ENCODE measurements at regions not wholly inside any gene's neighbourhood (a gene's known extent, or its start where the extent isn't known, plus 50 kb on each side); places are given as distances from the start of the nearest gene placed in this dataset.

DNA sequence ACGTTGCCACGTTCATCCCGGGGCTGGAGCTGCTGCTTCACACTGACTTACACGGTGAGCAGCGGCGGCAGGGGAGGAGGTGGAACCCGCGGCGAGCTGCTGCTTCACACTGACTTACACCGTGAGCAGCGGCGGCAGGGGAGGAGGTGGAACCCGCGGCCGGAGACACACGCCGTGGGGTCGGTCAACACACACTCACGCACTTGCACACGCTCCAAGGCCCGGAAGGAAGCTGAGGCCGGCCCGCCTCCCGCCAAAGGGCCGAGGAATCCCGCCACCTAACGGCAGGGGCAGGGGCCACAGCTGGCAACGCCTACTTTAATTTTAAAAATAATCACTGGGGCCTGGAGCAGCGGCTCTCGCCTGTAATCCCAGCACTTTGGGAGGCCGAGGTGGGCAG, 94.4 kb upstream of the FOXC1 start:
- DNase-seq, result no peak

DNA sequence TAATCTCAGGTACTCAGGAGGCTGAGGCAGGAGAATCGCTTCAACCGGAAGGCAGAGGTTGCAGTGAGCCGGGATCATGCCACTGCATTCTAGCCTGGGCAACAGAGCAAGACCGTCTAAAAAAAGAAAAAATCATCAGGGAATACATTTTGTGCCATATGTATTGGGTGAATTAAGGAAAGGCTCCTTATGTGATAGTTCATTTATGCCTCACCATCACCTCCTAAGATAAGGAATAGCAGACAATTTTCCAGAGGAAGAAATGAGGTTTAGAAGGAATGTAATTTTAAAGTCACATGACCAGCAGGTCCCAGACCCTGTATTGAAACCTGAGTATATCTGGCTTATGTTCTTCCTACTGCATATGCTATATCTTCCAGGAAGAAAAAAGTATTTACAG, 93.9 kb upstream of the FOXC1 start:
- DNase-seq, result no peak

DNA sequence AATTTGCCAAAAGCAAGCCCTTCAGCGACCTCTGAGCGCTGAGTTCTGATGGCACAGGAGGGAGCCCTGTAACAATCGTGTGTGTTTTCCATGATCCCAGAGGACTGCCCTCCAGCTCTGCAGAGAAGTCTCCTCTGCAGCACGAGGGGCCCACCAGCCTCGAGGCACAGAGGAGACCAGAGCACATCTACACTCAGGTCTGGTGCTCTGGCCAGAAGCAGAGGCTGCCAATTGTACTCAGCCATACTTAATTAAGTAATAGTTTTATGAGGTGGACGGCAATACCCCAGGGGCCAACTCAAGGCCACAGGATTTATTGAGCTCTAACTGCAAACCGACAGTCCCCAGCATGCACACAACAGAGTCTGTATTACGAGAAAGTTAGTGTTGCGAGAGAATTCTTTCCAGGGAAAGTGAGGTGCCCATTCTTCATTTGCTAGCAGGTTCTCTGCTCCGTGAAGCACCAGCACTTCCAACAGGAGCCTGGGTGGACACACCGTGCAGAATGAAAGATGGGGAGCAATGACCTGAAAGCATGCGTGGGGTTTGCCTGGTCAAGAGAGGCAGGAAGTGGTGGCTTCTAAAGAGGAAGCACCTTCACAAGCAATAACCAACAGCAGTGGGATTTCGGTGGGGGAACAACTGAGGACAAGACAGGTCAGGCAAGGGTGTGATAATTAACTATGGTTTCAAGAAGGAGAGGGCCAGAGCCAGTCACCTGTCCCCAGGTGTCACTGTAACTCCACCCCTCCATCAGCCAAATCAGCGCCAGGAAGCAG, 92.8 kb upstream of the FOXC1 start:
- DNase-seq, result no peak

DNA sequence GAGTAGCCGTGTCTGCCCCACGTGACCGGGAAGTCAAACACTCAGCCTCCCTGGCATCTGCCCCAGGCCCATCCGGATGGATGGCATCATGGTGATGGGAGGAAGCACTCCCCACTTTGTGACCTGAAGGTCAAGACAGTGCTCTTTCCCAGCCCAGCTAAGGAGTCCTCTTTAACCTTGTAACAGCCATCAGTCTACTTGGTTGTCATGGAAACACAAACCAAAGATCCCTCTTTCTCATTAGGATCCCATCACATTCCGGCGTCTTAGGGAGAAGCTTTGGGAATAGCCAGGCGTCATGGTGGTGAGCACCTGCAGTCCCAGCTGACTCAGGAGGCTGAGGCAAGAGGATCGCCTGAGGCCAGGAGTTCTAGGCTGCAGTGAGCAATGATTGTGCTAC, 90.9 kb upstream of the FOXC1 start:
- no peak for DNase-seq

DNA sequence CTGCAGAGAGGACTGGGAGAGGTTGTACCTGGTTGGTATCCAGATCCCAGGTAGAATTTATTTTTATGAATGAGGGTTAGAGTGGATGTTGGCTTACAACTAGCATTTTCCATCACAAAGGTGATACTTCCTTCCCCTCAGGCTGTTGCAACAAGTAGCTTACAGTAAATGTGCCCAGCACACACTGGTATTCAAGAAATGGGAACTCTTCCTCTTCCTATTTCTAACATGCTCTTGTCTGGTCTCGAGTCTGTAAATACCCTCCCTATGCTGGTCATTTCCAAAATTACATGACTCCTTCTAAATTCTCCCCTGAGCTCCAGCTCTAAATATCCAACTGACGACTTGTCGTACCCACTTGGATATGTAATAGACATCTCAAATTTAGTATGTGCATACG, 90.1 kb upstream of the FOXC1 start:
- no peak for DNase-seq

DNA sequence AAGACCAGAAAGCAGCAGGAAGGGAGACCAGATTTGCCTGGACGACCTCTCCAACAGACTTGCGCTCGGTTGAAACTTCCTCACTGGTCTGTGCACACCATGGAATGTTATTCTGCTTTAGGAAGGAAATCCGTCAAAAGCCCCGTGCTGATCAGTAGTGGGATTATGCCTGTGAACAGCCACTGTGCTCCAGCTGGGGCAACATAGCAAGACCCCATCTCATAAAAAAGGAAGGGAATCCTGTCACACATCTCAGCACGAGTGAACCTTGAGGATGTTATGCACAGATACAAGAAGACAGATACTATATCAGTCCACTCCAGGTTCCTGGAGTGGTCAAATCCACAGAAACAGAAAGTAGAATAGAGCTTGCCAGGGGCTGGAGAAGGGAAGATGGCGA, 86.9 kb upstream of the FOXC1 start:
- no peak for DNase-seq

DNA sequence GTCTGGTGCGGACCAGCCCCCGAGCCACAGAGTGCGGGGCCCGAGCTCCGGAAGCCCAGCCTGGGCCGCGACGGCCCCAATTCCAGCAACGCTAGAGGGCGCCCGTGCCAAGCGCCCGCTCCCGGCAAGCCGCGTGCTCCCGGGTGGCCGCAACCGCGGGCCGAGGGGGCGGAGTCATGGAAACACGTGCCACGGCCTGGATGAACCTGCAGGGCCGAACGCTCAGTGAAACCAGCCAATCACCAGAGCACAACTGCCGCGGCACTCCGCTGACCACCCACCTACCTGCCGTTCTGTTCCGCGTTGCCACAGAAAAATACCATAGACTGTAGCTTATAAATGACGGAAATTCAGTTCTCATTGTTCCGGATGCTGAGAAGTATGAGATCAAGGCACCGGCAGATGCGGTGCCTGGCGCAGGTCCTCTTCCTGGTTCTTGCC, 85.7 kb upstream of the FOXC1 start:
- DNase-seq, result peak; percentile 64 to 86 (median 82)

DNA sequence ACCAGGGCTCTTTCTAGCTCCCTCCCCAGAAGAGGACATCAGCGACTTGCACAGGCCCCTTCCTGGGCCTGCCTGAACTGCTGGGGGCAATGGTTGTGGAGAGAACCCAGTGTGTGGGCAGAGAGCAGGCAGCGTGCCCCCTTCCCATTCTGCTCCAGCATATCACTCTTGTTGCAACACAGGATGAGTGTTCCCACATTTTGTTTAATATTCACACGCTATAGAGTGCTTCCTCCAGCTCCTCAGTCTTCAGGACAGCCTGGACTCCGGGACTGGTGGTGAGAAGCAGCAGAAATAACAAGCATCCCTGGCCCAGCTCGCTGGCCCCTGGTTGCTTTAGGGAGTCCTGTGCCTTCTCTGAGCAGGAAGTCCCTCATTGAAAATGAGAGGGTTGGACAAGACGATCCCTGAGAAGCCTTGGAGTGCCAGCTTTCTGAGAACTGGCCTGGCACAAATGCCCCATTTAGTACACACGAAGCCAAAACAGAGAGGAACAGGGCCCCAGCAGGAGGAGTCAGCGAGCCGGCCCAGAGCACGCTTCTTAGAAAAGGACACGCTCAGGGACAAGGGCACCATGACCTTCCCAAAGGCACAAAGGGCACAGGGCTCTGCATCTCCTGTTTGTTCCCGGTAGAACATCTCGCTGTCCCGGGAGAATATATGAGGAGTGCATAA, 84.2 kb upstream of the FOXC1 start:
- no peak for DNase-seq

DNA sequence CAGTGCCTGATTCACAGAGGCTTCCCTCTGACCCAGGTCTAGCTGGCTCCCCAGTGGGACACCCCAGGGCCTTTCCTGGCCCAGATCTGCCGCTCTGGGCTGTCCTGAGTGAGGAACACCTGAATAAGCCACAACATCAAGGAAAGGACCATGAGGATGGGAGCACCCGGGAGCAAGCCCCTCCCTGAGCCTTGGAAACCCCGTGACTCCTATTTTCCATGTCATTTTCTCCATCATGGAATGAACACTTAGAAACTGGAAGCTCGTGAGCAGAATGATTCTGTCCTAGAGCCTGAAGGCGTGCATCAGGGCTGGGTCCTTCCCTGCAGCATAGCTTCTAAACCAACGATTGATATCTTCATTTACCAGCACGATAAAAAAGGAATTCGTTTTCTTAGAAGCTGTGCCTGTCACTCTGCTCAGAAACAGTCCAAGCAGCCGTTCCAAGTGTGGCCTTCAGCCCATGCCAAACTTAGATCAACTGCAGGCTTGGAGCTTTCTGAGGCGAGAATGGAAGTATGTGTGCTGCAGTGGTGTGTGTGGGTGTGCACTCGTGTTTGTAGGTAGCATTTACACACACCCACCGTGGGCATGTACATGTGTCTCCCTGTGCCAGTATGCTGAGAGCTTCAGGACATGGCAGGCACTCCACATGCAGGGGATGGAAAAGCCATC, 83.2 kb upstream of the FOXC1 start:
- DNase-seq, result peak in 2 of 3 donors; percentile 45 to 69

DNA sequence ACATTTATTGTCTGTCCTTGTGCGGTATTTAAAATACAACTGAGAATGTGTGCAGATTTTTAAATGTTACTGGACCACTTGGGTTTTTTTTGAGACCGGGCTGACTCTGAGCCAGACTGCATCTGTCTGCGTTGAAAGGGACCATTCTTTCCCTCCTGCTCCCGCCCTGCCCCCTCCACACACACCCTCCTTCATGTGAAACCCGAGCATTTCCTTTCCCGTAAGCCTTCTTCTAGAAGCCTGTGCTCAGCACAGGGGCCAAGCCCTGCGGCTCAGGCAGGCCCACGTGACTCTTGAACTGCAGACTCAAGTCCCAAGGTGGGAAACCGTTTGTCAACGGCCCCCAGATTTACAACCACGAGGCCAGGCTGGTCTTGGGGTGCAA, 82.7 kb upstream of the FOXC1 start:
- DNase-seq, result peak; percentile 76 to 93 (median 86)

DNA sequence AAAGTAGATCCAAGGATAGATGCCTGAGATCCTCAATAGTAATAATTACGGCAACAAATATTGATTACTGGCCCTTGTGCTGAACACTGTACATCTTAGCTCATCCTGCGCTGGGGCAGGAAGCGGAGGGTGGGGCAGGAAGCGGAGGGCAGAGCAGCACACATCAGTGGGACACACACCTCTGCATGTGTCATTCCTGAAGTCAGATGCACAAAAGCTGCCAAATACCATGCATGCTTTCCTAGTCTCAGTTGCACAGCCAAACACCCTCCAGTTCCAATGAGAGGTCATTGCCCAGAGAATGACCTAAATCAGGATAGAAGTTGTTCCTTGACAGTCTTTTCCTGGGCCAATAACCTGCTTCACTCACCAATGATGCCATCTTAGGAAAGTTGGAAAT, 74.4 kb upstream of the FOXC1 start:
- no peak for DNase-seq

DNA sequence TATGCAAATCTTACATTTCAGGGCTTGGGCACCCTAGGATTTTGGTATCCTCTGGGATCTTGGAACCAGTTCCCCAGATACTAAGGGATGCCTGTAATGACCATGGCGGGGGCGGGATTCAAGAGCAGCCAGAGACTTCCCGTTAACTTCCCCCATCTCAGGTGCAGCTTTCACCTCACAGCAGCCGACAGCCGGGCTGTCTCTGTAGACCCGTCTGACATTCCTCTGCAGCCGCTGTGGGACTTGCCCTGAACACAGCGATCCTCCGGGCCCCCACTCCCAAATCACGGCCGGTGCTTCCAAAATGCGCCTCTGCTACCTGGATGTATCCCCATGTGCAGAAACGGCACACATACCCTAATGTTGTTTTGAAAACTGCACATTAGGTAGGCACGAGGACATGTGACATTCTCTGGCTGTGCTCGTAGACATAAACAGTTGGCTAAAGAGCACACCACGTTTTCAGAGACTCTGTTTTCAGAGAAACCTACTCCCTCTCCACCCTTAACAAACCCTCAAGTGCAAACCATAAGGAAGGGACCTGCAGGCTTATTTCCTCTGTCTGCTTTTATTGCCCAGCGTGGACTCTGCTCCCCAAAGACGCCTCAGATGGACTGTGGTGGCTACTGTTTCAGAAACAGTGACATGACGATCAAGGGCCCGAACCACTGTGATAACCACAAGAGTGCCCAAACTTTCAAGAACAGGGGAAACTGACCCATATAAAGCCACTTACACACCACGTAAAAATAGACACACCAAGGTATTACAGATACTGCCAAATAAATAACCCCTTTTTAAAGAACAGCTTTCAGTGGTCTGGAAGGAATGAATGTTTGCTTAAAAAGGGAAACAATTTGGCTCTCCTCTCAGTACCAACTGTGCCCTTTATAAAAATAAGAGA, 72.9 kb upstream of the FOXC1 start:
- DNase-seq, result no peak

DNA sequence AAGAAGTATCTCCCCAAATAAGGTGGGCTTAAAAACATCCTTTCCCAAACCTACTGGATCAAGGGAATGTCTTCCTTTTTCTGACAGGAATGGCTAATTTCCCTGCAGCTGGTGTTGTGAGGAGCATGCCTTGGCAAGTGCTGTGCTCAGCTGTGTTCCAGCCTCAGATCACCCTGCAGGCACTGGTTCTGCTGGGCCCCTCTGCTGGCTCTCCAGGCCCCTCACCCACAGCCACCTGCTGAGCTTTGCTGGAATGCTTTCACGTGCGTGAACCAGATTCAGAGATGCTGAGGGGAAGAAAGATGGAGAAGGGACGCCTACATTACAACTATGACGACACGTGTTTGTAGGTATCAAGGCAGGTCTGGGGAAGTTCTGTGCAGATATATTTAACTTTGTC, 71.3 kb upstream of the FOXC1 start:
- peak in 1 of 3 donors; percentile 12 for DNase-seq

DNA sequence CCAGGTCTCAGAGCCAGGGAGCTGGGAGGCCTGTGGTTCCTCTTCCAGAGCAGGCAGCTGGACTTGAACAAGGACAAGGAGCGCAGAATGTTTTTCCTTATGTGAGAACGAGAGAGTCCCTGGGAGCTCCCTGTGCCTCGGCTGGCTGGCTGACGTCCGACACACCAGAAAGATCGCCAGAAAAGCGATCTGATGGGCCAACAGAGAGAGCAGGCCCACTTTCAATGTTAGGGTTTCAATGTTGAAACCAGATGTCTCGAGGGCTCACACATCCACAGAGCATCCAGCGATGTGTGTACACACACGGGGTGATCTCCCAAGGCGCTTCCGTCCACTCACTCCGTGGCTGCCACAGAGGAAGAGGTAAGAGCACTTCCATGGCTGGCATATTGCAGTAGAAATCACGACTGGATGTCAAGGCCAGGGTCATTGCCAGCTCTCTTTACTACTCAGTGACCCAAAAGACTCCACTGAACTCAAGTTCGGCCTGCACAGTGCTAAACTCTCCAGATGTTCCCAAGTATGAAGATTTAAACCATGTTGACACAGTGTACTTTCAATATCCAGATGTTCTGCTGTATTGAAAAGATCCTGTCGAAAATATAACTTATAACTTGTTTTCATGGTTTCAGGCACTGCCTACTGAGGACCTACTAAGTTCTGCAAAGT, 70.8 kb upstream of the FOXC1 start:
- DNase-seq, result peak; percentile 27 to 93 (median 63)

DNA sequence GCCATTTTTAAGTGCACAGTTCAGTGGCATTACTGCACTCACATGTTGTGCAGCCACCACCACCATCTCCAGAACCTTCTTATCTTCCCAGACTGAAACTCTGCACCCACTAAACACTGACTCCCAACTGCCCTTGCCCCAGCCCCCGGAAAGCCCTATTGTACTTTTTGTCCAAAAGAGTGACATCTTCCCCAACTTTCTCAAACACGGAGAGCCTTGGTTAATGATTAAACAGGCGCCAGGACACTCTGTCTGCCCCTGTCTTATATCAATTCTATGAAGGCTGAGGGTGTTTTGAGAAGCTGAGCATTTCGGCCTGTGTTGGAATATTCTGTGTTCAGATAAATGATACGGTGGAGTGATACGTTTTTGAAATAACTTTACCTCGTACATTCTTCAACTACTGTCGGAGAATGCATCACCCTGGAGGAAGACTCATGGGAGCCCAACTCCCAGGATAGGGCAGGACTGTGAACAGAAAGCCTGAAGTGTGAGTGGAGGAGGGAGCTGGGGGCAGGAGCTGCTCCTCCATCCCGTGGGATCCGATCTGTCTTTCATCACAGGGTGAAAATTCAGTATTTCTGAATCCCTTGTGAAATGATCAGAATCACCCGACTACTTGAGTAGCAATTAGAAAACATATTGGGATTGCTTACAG, 68.7 kb upstream of the FOXC1 start:
- no peak for DNase-seq

DNA sequence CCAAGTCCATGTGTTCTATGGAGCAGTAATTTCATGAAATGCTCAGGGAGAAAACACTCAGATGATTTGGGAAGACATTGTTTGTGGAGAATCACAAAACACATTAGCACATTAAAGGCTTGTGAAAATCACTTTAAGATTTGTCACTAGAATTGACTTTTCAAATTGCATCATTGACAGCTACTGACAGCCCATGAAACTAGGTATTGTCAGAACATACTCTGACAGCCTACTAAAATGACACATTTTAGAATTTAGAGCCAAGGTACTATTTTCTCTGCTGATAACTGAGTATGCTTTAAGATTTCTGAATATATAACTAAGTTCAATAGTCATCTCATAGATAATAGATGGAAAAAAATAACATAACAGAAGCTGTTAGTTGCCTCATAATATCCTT, 67.4 kb upstream of the FOXC1 start:
- DNase-seq, result no peak

DNA sequence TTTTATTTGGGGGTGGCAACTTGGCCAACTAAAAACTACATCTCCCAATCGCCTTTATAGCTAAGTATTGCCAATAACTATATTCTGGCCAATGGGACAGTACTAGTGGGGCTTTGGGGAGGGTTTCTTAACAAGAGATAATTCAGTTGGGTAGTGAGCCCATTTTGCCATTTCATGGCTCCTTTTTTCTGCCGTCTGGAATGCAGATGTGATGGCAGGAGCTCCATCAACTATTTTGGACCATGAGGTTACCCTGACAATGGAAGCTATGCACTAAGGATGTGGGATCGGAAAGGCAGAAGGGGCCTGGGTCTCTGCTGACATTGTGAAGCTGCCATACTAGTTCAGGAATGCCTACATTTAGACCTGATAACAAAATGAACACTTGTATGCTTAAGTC, 67.0 kb upstream of the FOXC1 start:
- DNase-seq, result no peak

DNA sequence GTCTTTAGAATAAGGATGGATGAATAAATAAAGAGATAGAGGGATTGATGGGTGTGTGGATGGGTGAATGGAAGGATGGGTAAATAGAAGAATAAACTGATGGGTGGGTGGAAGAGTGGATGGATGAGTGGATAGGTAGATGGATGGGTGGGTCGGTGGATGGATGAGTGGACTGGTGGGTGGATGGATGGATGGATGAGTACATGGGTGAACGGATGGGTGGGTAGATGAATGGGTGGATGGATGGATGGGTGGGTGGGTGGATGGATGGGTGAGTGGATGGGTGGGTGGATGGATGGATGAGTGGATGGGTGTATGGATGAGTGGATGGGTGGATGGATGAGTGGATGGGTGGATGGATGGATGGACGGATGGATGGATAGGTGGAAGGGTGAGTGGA, 65.7 kb upstream of the FOXC1 start:
- DNase-seq, result no peak

DNA sequence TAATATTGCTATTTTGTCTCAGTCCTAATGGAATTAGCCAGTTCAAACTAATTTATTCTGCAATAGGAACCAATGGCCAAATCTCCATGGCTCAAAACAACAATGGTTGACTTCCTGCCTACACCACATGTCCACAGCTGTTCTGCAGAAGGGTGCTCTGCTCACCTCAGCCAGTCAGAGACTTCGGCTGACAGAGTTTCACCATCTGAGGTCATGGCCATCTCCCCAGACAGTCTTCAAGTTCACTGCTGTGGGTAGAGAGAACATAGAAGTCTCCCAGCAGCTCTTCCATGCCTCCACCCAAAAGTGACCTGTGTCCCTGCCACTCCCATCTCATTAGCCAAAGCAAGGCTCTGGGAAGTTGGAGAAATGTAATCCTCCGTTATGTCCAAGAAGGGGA, 65.1 kb upstream of the FOXC1 start:
- no peak for DNase-seq

DNA sequence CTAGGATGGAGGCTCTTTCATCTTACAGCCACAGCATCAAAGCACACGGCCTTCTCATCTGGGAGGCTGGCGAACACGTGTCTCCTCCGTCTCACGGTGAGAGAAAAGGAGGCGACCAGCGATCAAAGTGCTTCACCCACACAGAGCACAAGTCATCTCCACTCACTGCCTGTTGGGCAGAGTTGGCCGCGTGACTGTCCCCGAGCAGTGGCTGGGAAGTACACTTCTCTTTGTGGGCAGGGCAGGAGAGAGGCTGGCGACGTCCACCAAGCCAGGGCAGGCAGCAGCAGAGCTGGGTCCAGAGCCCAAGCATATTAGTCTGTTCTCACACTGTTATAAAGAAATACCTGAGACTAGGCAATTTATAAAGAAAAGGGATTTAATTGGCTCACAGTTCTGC, 64.1 kb upstream of the FOXC1 start:
- no peak for DNase-seq

DNA sequence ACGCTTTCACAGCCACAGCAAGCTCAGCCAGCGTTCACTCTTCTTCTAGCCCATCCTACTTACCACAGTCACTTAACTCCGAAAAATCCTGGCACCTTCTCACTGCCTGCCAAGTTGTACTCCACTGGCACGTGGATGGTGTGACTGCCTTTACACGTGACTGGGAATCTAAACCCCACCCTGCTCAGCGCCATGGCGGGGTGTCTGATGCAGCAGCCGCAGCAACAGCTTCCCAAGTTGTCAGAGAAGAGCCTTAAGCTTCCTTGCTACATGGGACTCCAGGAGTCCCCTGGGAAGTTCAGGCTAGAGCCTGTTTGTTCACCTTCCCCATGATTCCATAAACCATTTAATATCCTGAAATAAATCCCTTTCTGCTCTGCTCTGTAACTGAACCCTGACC, 61.9 kb upstream of the FOXC1 start:
- no peak for DNase-seq

All from muscle of back (tissue), 3 donors.